ENCODE measurements at regions not wholly inside any gene's neighbourhood (a gene's known extent, or its start where the extent isn't known, plus 50 kb on each side); places are given as distances from the start of the nearest gene placed in this dataset.

DNA sequence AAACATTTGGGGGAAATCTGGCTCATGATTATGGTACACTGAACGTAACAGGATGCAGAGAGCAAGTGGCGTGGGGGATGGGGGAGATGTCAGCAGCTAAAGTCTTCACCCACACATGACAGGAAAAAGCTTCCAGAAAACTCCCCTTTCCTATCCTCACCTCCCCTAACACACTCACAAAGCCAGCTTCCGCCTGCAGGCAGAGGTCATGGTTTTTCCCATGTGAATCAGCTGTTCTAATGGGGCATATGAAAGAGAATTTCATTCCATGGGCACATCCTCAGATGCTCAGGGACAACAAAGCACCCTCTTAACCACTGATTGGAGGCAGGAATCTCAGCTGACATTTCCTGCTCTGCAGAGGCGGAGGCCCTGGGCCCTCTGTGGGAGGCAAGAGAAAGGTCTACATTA lies 129.1 kb downstream of the TSN start:
- Histone ChIP-seq H4K20me1 (ENCODE audit: insufficient read depth, low read length) (no peaks in the 10 kb centered on the region), H2AFZ (ENCODE audit: insufficient read depth, low read depth, low read length, poor library complexity, severe bottlenecking) (no peak overlapping the region), H3K27ac (ENCODE audit: low read depth in 1 of 2, low read length in 2 of 2) (no peak overlapping the region), H3K4me2 (replicated peaks; ENCODE audit: extremely low read depth, low read length, poor library complexity, severe bottlenecking) (no peak overlapping the region), H3K9me3 (replicated peaks in 1 of 2; ENCODE audit: control insufficient read depth in 1 of 2, insufficient read depth in 1 of 2, low read length in 2 of 2) (no peaks in the 10 kb centered on the region), H3K27me3 (ENCODE audit: control insufficient read depth in 2 of 2, insufficient read depth in 2 of 2, low read length in 2 of 2) (no peaks in the 10 kb centered on the region), H3K4me3 (replicated peaks in 1 of 3; ENCODE audit: low read depth in 2 of 3, low read length in 3 of 3) (no peak overlapping the region), H3K36me3 (replicated peaks in 1 of 2; ENCODE audit: control insufficient read depth in 1 of 2, insufficient read depth in 2 of 2, low read length in 2 of 2) (no peaks in the 10 kb centered on the region), H3K4me1 (ENCODE audit: control insufficient read depth in 1 of 2, insufficient read depth in 2 of 2, low read length in 2 of 2) (no peaks in the 10 kb centered on the region), H3K79me2 (ENCODE audit: insufficient read depth, low read length) (no peaks in the 10 kb centered on the region), H3K9ac (ENCODE audit: insufficient read depth, low read length, poor library complexity, severe bottlenecking) (no peak overlapping the region)
- Mint-ChIP-seq H3K27ac (no peak overlapping the region), H3K27me3 (ENCODE audit: low read depth in 3 of 3) (peaks cover 0 to 6% (median 1%) of the 10 kb centered on the region in 3 donors), H3K4me3 (no peak overlapping the region), H3K9me3 (peaks cover 0 to 5% (median 2%) of the 10 kb centered on the region in 7 donors), H3K36me3 (no peaks in the 10 kb centered on the region), H3K4me1 (no peaks in the 10 kb centered on the region)
- DNase-seq = no peak
- WGBS (ENCODE audit: insufficient coverage) = no CpG with 5 or more reads among the region's 4 CpGs
- intact Hi-C loops (cut with micrococcal nuclease) = no loop called here
- TF ChIP-seq, protein P1, sequence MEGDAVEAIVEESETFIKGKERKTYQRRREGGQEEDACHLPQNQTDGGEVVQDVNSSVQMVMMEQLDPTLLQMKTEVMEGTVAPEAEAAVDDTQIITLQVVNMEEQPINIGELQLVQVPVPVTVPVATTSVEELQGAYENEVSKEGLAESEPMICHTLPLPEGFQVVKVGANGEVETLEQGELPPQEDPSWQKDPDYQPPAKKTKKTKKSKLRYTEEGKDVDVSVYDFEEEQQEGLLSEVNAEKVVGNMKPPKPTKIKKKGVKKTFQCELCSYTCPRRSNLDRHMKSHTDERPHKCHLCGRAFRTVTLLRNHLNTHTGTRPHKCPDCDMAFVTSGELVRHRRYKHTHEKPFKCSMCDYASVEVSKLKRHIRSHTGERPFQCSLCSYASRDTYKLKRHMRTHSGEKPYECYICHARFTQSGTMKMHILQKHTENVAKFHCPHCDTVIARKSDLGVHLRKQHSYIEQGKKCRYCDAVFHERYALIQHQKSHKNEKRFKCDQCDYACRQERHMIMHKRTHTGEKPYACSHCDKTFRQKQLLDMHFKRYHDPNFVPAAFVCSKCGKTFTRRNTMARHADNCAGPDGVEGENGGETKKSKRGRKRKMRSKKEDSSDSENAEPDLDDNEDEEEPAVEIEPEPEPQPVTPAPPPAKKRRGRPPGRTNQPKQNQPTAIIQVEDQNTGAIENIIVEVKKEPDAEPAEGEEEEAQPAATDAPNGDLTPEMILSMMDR (IDR thresholded peaks at IDR 0.05) = no peak

DNA sequence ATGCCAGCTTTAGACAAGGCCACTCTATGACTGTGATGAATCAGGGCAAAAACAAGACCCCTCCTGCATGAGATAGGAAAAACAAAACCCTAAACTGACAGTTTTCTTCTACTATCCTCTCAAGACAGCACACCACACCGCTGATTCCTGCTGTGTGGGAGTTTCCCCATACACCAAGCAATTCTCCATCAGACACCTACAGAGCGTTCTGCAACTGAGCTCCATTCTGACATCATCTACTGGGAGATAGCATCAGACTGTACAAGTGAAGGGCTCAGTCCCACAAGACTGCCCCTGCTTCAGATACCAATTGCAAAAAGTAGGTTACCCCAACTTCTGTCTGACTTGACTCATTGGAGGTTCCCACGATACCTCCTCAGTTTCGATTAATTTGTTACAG lies 130.6 kb downstream of the TSN start:
- H4K20me1 ChIP-seq (ENCODE audit: insufficient read depth, low read length) = no peaks in the 10 kb centered on the region
- peaks cover 0 to 3% (median 0%) of the 10 kb centered on the region in 7 donors for H3K9me3 Mint-ChIP-seq
- H3K4me1 Mint-ChIP-seq = peaks cover 2% of the 10 kb centered on the region
- H3K27ac Mint-ChIP-seq = no peak overlapping the region
- H3K27me3 ChIP-seq (ENCODE audit: control insufficient read depth in 2 of 2, insufficient read depth in 2 of 2, low read length in 2 of 2) = no peaks in the 10 kb centered on the region
- intact Hi-C loops (cut with micrococcal nuclease) = no loop called here
- H3K4me2 ChIP-seq (replicated peaks; ENCODE audit: extremely low read depth, low read length, poor library complexity, severe bottlenecking) = no peak overlapping the region
- no peak overlapping the region for H3K27ac ChIP-seq (ENCODE audit: low read depth in 1 of 2, low read length in 2 of 2)
- DNase-seq = no peak
- H3K4me3 Mint-ChIP-seq = no peak overlapping the region
- no peaks in the 10 kb centered on the region for H3K9me3 ChIP-seq (replicated peaks in 1 of 2; ENCODE audit: control insufficient read depth in 1 of 2, insufficient read depth in 1 of 2, low read length in 2 of 2)
- H3K27me3 Mint-ChIP-seq (ENCODE audit: low read depth in 3 of 3) = peaks cover 0 to 9% (median 2%) of the 10 kb centered on the region in 3 donors
- no peak overlapping the region for H3K9ac ChIP-seq (ENCODE audit: insufficient read depth, low read length, poor library complexity, severe bottlenecking)
- no peaks in the 10 kb centered on the region for H3K79me2 ChIP-seq (ENCODE audit: insufficient read depth, low read length)
- TF ChIP-seq, protein P1 (IDR thresholded peaks at IDR 0.05) = no peak
- no peaks in the 10 kb centered on the region for H3K4me1 ChIP-seq (ENCODE audit: control insufficient read depth in 1 of 2, insufficient read depth in 2 of 2, low read length in 2 of 2)
- 94% methylated on average over 2 of the region's 4 CpGs for WGBS (ENCODE audit: insufficient coverage)
- no peaks in the 10 kb centered on the region for H3K36me3 Mint-ChIP-seq
- no peaks in the 10 kb centered on the region for H3K36me3 ChIP-seq (replicated peaks in 1 of 2; ENCODE audit: control insufficient read depth in 1 of 2, insufficient read depth in 2 of 2, low read length in 2 of 2)
- no peak overlapping the region for H2AFZ ChIP-seq (ENCODE audit: insufficient read depth, low read depth, low read length, poor library complexity, severe bottlenecking)
- no peak overlapping the region for H3K4me3 ChIP-seq (replicated peaks in 1 of 3; ENCODE audit: low read depth in 2 of 3, low read length in 3 of 3)
